ENCODE measurements at regions not wholly inside any gene's neighbourhood (a gene's known extent, or its start where the extent isn't known, plus 50 kb on each side); places are given as distances from the start of the nearest gene placed in this dataset.

DNA sequence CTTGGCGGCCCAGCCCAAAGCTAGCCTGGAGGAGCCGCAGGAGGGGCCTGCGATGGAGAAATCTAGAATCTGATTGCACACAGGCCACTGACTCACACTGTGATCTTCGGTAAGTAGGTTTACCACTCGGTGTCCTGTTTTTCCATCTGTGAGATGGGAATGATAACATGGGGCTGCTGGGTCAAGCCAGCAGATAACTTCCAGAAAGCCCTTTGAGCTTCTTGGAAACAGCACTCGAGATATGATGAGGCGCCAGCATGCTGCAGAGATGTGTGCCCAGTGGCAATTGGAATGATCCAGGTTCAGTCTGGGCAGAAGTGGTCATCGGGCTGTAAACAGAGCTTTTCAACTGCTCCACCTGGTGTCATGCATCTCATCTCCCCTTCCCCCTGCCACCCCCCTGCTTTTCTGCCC is 771.3 kb upstream of the TBX3 start:
- no peaks in the 10 kb centered on the region for H3K4me1 Mint-ChIP-seq

GRCh38 chr12:115452751-115453281 is 768.8 kb upstream of the TBX3 start:
- no peaks in the 10 kb centered on the region for H3K36me3 Mint-ChIP-seq
- H2AFZ ChIP-seq (ENCODE audit: insufficient read depth, low read depth, low read length, poor library complexity, severe bottlenecking), result no peak overlapping the region
- H3K4me3 ChIP-seq (replicated peaks in 1 of 3; ENCODE audit: low read depth in 2 of 3, low read length in 3 of 3), result no peak overlapping the region
- H3K9me3 Mint-ChIP-seq, result peaks cover 0 to 8% (median 0%) of the 10 kb centered on the region in 7 donors
- H3K79me2 ChIP-seq (ENCODE audit: insufficient read depth, low read length), result no peaks in the 10 kb centered on the region
- peaks cover 16 to 33% of the 10 kb centered on the region in 2 donors for H3K27me3 ChIP-seq (ENCODE audit: control insufficient read depth in 2 of 2, insufficient read depth in 2 of 2, low read length in 2 of 2)
- no peaks in the 10 kb centered on the region for H4K20me1 ChIP-seq (ENCODE audit: insufficient read depth, low read length)
- H3K4me3 Mint-ChIP-seq, result peak overlapping the region in 1 of 2 donors; percentile 80
- no peaks in the 10 kb centered on the region for H3K4me1 ChIP-seq (ENCODE audit: control insufficient read depth in 1 of 2, insufficient read depth in 2 of 2, low read length in 2 of 2)
- DNase-seq, result no peak
- no peak overlapping the region for H3K9ac ChIP-seq (ENCODE audit: insufficient read depth, low read length, poor library complexity, severe bottlenecking)
- H3K27me3 Mint-ChIP-seq (ENCODE audit: low read depth in 3 of 3), result peaks cover 29 to 41% (median 38%) of the 10 kb centered on the region in 3 donors
- no peak overlapping the region for H3K27ac ChIP-seq (ENCODE audit: low read depth in 1 of 2, low read length in 2 of 2)
- H3K4me2 ChIP-seq (replicated peaks; ENCODE audit: extremely low read depth, low read length, poor library complexity, severe bottlenecking), result no peak overlapping the region
- no peaks in the 10 kb centered on the region for H3K4me1 Mint-ChIP-seq
- TF ChIP-seq CTCF (IDR thresholded peaks at IDR 0.05), result no peak
- H3K9me3 ChIP-seq (replicated peaks in 1 of 2; ENCODE audit: control insufficient read depth in 1 of 2, insufficient read depth in 1 of 2, low read length in 2 of 2), result no peaks in the 10 kb centered on the region
- intact Hi-C loops (cut with micrococcal nuclease), result no loop called here
- WGBS (ENCODE audit: insufficient coverage), result 86% methylated on average over 9 of the region's 10 CpGs
- no peaks in the 10 kb centered on the region for H3K36me3 ChIP-seq (replicated peaks in 1 of 2; ENCODE audit: control insufficient read depth in 1 of 2, insufficient read depth in 2 of 2, low read length in 2 of 2)
- no peak overlapping the region for H3K27ac Mint-ChIP-seq

More for the DNA sequence above, 771.3 kb upstream of the TBX3 start:
- Histone ChIP-seq H3K36me3 (replicated peaks in 1 of 2; ENCODE audit: control insufficient read depth in 1 of 2, insufficient read depth in 2 of 2, low read length in 2 of 2) (no peaks in the 10 kb centered on the region), H2AFZ (ENCODE audit: insufficient read depth, low read depth, low read length, poor library complexity, severe bottlenecking) (no peak overlapping the region), H3K9ac (ENCODE audit: insufficient read depth, low read length, poor library complexity, severe bottlenecking) (no peak overlapping the region), H3K4me2 (replicated peaks; ENCODE audit: extremely low read depth, low read length, poor library complexity, severe bottlenecking) (no peak overlapping the region), H3K27me3 (ENCODE audit: control insufficient read depth in 2 of 2, insufficient read depth in 2 of 2, low read length in 2 of 2) (peaks cover 16 to 26% of the 10 kb centered on the region in 2 donors), H3K9me3 (replicated peaks in 1 of 2; ENCODE audit: control insufficient read depth in 1 of 2, insufficient read depth in 1 of 2, low read length in 2 of 2) (no peaks in the 10 kb centered on the region), H3K27ac (ENCODE audit: low read depth in 1 of 2, low read length in 2 of 2) (no peak overlapping the region), H4K20me1 (ENCODE audit: insufficient read depth, low read length) (no peaks in the 10 kb centered on the region), H3K4me1 (ENCODE audit: control insufficient read depth in 1 of 2, insufficient read depth in 2 of 2, low read length in 2 of 2) (no peaks in the 10 kb centered on the region), H3K4me3 (replicated peaks in 1 of 3; ENCODE audit: low read depth in 2 of 3, low read length in 3 of 3) (no peak overlapping the region), H3K79me2 (ENCODE audit: insufficient read depth, low read length) (no peaks in the 10 kb centered on the region)
- H3K4me3 Mint-ChIP-seq, result no peak overlapping the region
- peaks cover 0 to 8% (median 0%) of the 10 kb centered on the region in 7 donors for H3K9me3 Mint-ChIP-seq
- no peaks in the 10 kb centered on the region for H3K36me3 Mint-ChIP-seq
- intact Hi-C loops (cut with micrococcal nuclease), result no loop called here
- H3K27me3 Mint-ChIP-seq (ENCODE audit: low read depth in 3 of 3), result peaks cover 26 to 35% (median 32%) of the 10 kb centered on the region in 3 donors
- WGBS (ENCODE audit: insufficient coverage), result 89% methylated on average over 7 of the region's 8 CpGs
- no peak for TF ChIP-seq CTCF (IDR thresholded peaks at IDR 0.05)
- no peak for DNase-seq
- H3K27ac Mint-ChIP-seq, result no peak overlapping the region
